ENCODE measurements at regions not wholly inside any gene's neighbourhood (a gene's known extent, or its start where the extent isn't known, plus 50 kb on each side); places are given as distances from the start of the nearest gene placed in this dataset.

- H3K4me1 ChIP-seq (ENCODE audit: control insufficient read depth, insufficient read depth, low read length) = no peaks in the 10 kb centered on the region
- no peaks in the 10 kb centered on the region for H3K36me3 ChIP-seq (ENCODE audit: control insufficient read depth, insufficient read depth, low read length)
- H3K4me3 ChIP-seq (ENCODE audit: low read length) = no peak overlapping the region
- H3K4me3 Mint-ChIP-seq = no peak overlapping the region
- no peaks in the 10 kb centered on the region for H3K36me3 Mint-ChIP-seq
- no peak overlapping the region for H3K27ac ChIP-seq (ENCODE audit: low read length)
- H3K4me1 Mint-ChIP-seq = no peaks in the 10 kb centered on the region
- no peaks in the 10 kb centered on the region for H3K27me3 ChIP-seq (ENCODE audit: control insufficient read depth, insufficient read depth, low read length)
- intact Hi-C loops (cut with micrococcal nuclease) = no loop called here
- H3K9me3 ChIP-seq (ENCODE audit: control insufficient read depth, insufficient read depth, low read length) = no peaks in the 10 kb centered on the region
- no peaks in the 10 kb centered on the region for H3K27me3 Mint-ChIP-seq (ENCODE audit: low read depth in 2 of 2)
- ATAC-seq (no peak), DNase-seq (no peak)
- TF ChIP-seq CTCF (IDR thresholded peaks at IDR 0.05) = no peak
- H3K9me3 Mint-ChIP-seq = peaks cover 8 to 9% of the 10 kb centered on the region in 2 donors
- no peak overlapping the region for H3K27ac Mint-ChIP-seq
Observed at GRCh38 chr5:92849756-92850155, 731.3 kb downstream of the NR2F1-AS1 start.

GRCh38 chr5:92841604-92842155, 739.3 kb downstream of the NR2F1-AS1 start:
- Mint-ChIP-seq H3K4me3 (no peak overlapping the region), H3K9me3 (peaks cover 7 to 11% of the 10 kb centered on the region in 2 donors), H3K27ac (no peak overlapping the region), H3K36me3 (peaks cover 9% of the 10 kb centered on the region), H3K4me1 (no peaks in the 10 kb centered on the region), H3K27me3 (ENCODE audit: low read depth in 2 of 2) (no peaks in the 10 kb centered on the region)
- intact Hi-C loops (cut with micrococcal nuclease) = no loop called here
- no peaks in the 10 kb centered on the region for H3K27me3 ChIP-seq (ENCODE audit: control insufficient read depth, insufficient read depth, low read length)
- H3K36me3 ChIP-seq (ENCODE audit: control insufficient read depth, insufficient read depth, low read length) = no peaks in the 10 kb centered on the region
- no peaks in the 10 kb centered on the region for H3K9me3 ChIP-seq (ENCODE audit: control insufficient read depth, insufficient read depth, low read length)
- DNase-seq = no peak
- WGBS (ENCODE audit: insufficient coverage) = 76% methylated on average over 4 of the region's 5 CpGs
- H3K4me1 ChIP-seq (ENCODE audit: control insufficient read depth, insufficient read depth, low read length) = no peaks in the 10 kb centered on the region
- no peak overlapping the region for H3K4me3 ChIP-seq (ENCODE audit: low read length)
- ATAC-seq = no peak
- TF ChIP-seq CTCF (IDR thresholded peaks at IDR 0.05) = no peak
- no peak overlapping the region for H3K27ac ChIP-seq (ENCODE audit: low read length)

- Mint-ChIP-seq H3K27me3 (ENCODE audit: low read depth in 2 of 2) (no peaks in the 10 kb centered on the region), H3K4me3 (no peak overlapping the region), H3K27ac (no peak overlapping the region), H3K9me3 (peaks cover 10 to 18% of the 10 kb centered on the region in 2 donors), H3K4me1 (no peaks in the 10 kb centered on the region), H3K36me3 (peaks cover 9% of the 10 kb centered on the region)
- Histone ChIP-seq H3K9me3 (ENCODE audit: control insufficient read depth, insufficient read depth, low read length) (peaks cover 8% of the 10 kb centered on the region), H3K36me3 (ENCODE audit: control insufficient read depth, insufficient read depth, low read length) (no peaks in the 10 kb centered on the region), H3K4me3 (ENCODE audit: low read length) (no peak overlapping the region), H3K27ac (ENCODE audit: low read length) (no peak overlapping the region), H3K27me3 (ENCODE audit: control insufficient read depth, insufficient read depth, low read length) (no peaks in the 10 kb centered on the region), H3K4me1 (ENCODE audit: control insufficient read depth, insufficient read depth, low read length) (no peaks in the 10 kb centered on the region)
- TF ChIP-seq CTCF (IDR thresholded peaks at IDR 0.05) = no peak
- intact Hi-C loops (cut with micrococcal nuclease) = no loop called here
- no peak for DNase-seq
- ATAC-seq = no peak
- WGBS (ENCODE audit: insufficient coverage) = 100% methylated on average over 1 of the region's 1 CpG
Observed at GRCh38 chr5:92838253-92838652, 742.8 kb downstream of the NR2F1-AS1 start.
